ENCODE measurements at regions not wholly inside any gene's neighbourhood (a gene's known extent, or its start where the extent isn't known, plus 50 kb on each side); places are given as distances from the start of the nearest gene placed in this dataset.
"Not testable (repeated sequence)": the region's sequence is repeated elsewhere in the genome, so short reads cannot be mapped to it uniquely, and the experiment has no call there.

GRCh38 chr2:14023558-14023957 lies 609.0 kb upstream of the LRATD1 start:
- no peak overlapping the region for H3K4me3 ChIP-seq
- no peaks in the 10 kb centered on the region for H3K4me1 ChIP-seq (replicated peaks in 1 of 2)
- H3K27ac ChIP-seq = no peak overlapping the region
- no peak for ATAC-seq (replicated peaks in 6 of 8)
- WGBS, 10 experiments = 17 to 100% (median 75%) methylated on average over 1 to 6 of the region's 6 CpGs; no CpG with 5 or more reads in 1 of the 10 experiments
- in situ Hi-C loops (cut with MboI; ENCODE audit: low pct_unique_long_range_greater_than_20kb in 2 of 9, low sequenced_read_pairs in 9 of 9, unreplicated experiment in 9 of 9) = no loop called here

- no peak for ATAC-seq (replicated peaks in 6 of 8)
- in situ Hi-C loops (cut with MboI; ENCODE audit: low pct_unique_long_range_greater_than_20kb in 2 of 9, low sequenced_read_pairs in 9 of 9, unreplicated experiment in 9 of 9) = no loop called here
- Histone ChIP-seq H3K27ac (no peak overlapping the region), H3K4me1 (replicated peaks in 1 of 2) (peaks cover 0 to 2% of the 10 kb centered on the region in 2 donors), H3K4me3 (no peak overlapping the region)
- 0 to 80% (median 34%) methylated on average over 1 to 2 of the region's 2 CpGs; no CpG with 5 or more reads in 2 of the 10 experiments for WGBS, 10 experiments
Observed at GRCh38 chr2:14039134-14039533, 593.4 kb upstream of the LRATD1 start.

- Histone ChIP-seq H3K4me1 (replicated peaks in 1 of 2) (no peaks in the 10 kb centered on the region), H3K27ac (no peak overlapping the region), H3K4me3 (no peak overlapping the region)
- in situ Hi-C loops (cut with MboI; ENCODE audit: low pct_unique_long_range_greater_than_20kb in 2 of 9, low sequenced_read_pairs in 9 of 9, unreplicated experiment in 9 of 9) = no loop called here
- ATAC-seq (replicated peaks in 6 of 8) = no peak
- whole genome bisulfite sequencing, 10 experiments = 0 to 94% (median 89%) methylated on average over 2 of the region's 2 CpGs
Observed at GRCh38 chr2:14047491-14047890, 585.0 kb upstream of the LRATD1 start.

DNA sequence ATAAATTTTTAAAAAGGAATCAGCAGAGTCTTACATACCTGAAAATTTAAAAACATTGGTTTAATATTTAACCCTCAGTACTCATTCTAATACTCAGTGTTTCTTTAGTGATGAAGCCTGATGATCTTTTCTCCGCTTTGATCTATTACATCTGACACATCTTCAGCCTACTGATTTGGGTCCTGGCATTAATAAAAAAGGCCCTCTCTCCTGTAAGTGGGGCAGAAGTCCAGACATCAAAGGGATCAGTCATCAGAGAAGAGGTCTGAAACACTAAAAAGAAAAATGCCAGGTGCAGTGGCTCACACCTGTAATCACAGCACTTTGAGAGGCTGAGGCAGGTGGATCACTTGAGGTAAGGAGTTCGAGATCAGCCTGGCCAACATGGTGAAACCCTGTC lies 581.1 kb upstream of the LRATD1 start:
- no peaks in the 10 kb centered on the region for H3K4me1 ChIP-seq (replicated peaks in 1 of 2)
- H3K4me3 ChIP-seq = no peak overlapping the region
- in situ Hi-C loops (cut with MboI; ENCODE audit: low pct_unique_long_range_greater_than_20kb in 2 of 9, low sequenced_read_pairs in 9 of 9, unreplicated experiment in 9 of 9) = no loop called here
- H3K27ac ChIP-seq = no peak overlapping the region
- WGBS, 10 experiments = 0 to 100% (median 70%) methylated on average over 1 to 2 of the region's 2 CpGs; no CpG with 5 or more reads in 1 of the 10 experiments
- no peak for ATAC-seq (replicated peaks in 6 of 8)

GRCh38 chr2:14053105-14053504 lies 579.4 kb upstream of the LRATD1 start:
- no peak overlapping the region for H3K27ac ChIP-seq
- ATAC-seq (replicated peaks in 6 of 8) = no peak
- 41 to 100% (median 55%) methylated on average over 2 to 4 of the region's 4 CpGs; no CpG with 5 or more reads in 3 of the 10 experiments for WGBS, 10 experiments
- in situ Hi-C loops (cut with MboI; ENCODE audit: low pct_unique_long_range_greater_than_20kb in 2 of 9, low sequenced_read_pairs in 9 of 9, unreplicated experiment in 9 of 9) = no loop called here
- H3K4me1 ChIP-seq (replicated peaks in 1 of 2) = no peaks in the 10 kb centered on the region
- H3K4me3 ChIP-seq = no peak overlapping the region

GRCh38 chr2:14064346-14064745 lies 568.2 kb upstream of the LRATD1 start:
- Histone ChIP-seq H3K4me3 (no peak overlapping the region), H3K4me1 (replicated peaks in 1 of 2) (no peaks in the 10 kb centered on the region), H3K27ac (no peak overlapping the region)
- in situ Hi-C loops (cut with MboI; ENCODE audit: low pct_unique_long_range_greater_than_20kb in 2 of 9, low sequenced_read_pairs in 9 of 9, unreplicated experiment in 9 of 9) = no loop called here
- ATAC-seq (replicated peaks in 6 of 8) = no peak
- WGBS, 10 experiments = 0 to 94% (median 45%) methylated on average over 2 of the region's 2 CpGs; no CpG with 5 or more reads in 4 of the 10 experiments

DNA sequence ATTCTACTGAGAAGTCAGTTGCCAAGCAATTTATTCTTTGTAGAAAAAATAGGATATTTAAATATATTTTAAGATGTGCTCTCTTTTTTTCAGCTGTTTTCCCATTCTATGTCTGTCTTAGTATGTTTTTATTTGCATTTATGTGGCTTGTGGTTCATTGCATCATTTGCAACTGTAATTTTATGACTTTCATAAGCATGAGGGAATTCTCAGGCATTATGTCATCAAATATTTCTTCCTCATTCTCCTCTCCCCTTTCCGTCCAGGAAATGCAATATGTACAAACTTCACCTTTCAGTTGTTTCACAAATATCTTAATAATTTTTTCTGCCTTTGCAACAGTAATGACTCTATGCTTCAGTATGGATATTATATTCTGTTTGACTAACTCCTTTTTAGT lies 560.2 kb upstream of the LRATD1 start:
- Histone ChIP-seq H3K27ac (no peak overlapping the region), H3K4me3 (no peak overlapping the region), H3K4me1 (replicated peaks in 1 of 2) (no peaks in the 10 kb centered on the region)
- peak in 1 of 8 experiments; percentile 37 for ATAC-seq (replicated peaks in 6 of 8)
- in situ Hi-C loops (cut with MboI; ENCODE audit: low pct_unique_long_range_greater_than_20kb in 2 of 9, low sequenced_read_pairs in 9 of 9, unreplicated experiment in 9 of 9) = no loop called here
- WGBS, 10 experiments = 0 to 92% (median 27%) methylated on average over 1 of the region's 1 CpG; no CpG with 5 or more reads in 4 of the 10 experiments

- H3K27ac ChIP-seq = no peak overlapping the region
- no peaks in the 10 kb centered on the region for H3K4me1 ChIP-seq (replicated peaks in 1 of 2)
- 0 to 80% (median 9%) methylated on average over 1 of the region's 1 CpG; no CpG with 5 or more reads in 3 of the 10 experiments for WGBS, 10 experiments
- H3K4me3 ChIP-seq = no peak overlapping the region
- no peak for ATAC-seq (replicated peaks in 6 of 8)
- in situ Hi-C loops (cut with MboI; ENCODE audit: low pct_unique_long_range_greater_than_20kb in 2 of 9, low sequenced_read_pairs in 9 of 9, unreplicated experiment in 9 of 9) = no loop called here
Observed at GRCh38 chr2:14074691-14075090, 557.8 kb upstream of the LRATD1 start.

DNA sequence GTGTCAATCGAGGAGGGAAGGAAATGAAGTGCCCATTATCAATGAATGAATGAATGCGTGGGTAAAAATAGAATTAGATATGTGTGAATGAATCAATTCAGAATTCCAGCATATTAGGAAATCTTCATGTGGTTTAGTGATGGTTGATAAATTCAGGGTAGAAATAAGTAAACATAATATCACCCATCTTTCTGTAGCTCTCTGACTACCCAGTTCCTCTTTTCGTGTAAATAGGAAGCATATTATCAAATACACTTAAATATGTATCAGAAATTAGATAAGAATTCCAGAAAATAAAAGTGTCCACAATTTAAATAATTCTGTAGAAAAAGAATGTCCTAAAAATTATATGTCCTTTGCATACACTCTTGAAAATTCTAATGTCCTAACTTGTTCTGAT lies 552.9 kb upstream of the LRATD1 start:
- in situ Hi-C loops (cut with MboI; ENCODE audit: low pct_unique_long_range_greater_than_20kb in 2 of 9, low sequenced_read_pairs in 9 of 9, unreplicated experiment in 9 of 9) = no loop called here
- no peak for ATAC-seq (replicated peaks in 6 of 8)
- 0 to 100% (median 62%) methylated on average over 1 to 3 of the region's 3 CpGs for WGBS, 10 experiments
- H3K4me1 ChIP-seq (replicated peaks in 1 of 2) = no peaks in the 10 kb centered on the region
- no peak overlapping the region for H3K4me3 ChIP-seq
- no peak overlapping the region for H3K27ac ChIP-seq

GRCh38 chr2:14081521-14081920 lies 551.0 kb upstream of the LRATD1 start:
- no peak overlapping the region for H3K27ac ChIP-seq
- WGBS, 10 experiments = 0 to 100% (median 100%) methylated on average over 1 of the region's 1 CpG; no CpG with 5 or more reads in 7 of the 10 experiments
- H3K4me1 ChIP-seq (replicated peaks in 1 of 2) = no peaks in the 10 kb centered on the region
- in situ Hi-C loops (cut with MboI; ENCODE audit: low pct_unique_long_range_greater_than_20kb in 2 of 9, low sequenced_read_pairs in 9 of 9, unreplicated experiment in 9 of 9) = no loop called here
- ATAC-seq (replicated peaks in 6 of 8) = no peak
- no peak overlapping the region for H3K4me3 ChIP-seq

GRCh38 chr2:14082640-14083039 lies 549.9 kb upstream of the LRATD1 start:
- in situ Hi-C loops (cut with MboI; ENCODE audit: low pct_unique_long_range_greater_than_20kb in 2 of 9, low sequenced_read_pairs in 9 of 9, unreplicated experiment in 9 of 9) = no loop called here
- 13 to 100% (median 87%) methylated on average over 2 to 5 of the region's 5 CpGs; no CpG with 5 or more reads in 4 of the 10 experiments for WGBS, 10 experiments
- no peak for ATAC-seq (replicated peaks in 6 of 8)
- Histone ChIP-seq H3K27ac (no peak overlapping the region), H3K4me1 (replicated peaks in 1 of 2) (no peaks in the 10 kb centered on the region), H3K4me3 (no peak overlapping the region)

DNA sequence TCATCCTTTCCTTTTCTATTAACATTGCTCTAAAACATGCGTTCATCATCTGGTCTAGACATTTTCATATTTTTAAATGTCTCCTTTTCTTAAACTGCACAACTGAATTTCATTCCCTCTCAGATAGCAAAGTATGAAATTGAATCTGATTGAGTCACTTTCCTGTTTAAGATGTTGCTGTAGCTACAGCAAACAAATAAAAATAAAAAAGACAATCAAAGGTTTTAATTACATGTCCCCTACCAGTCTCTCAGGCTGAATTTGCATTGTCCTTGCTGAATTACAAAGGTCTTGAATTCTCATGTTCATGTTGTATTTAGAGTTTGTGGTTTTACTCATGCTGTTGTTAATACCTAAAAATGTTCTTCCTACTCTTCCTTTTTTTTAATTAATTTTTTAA lies 537.9 kb upstream of the LRATD1 start:
- in situ Hi-C loops (cut with MboI; ENCODE audit: low pct_unique_long_range_greater_than_20kb in 2 of 9, low sequenced_read_pairs in 9 of 9, unreplicated experiment in 9 of 9) = no loop called here
- 21 to 100% (median 89%) methylated on average over 1 of the region's 1 CpG; no CpG with 5 or more reads in 1 of the 10 experiments for WGBS, 10 experiments
- Histone ChIP-seq H3K4me3 (no peak overlapping the region), H3K27ac (no peak overlapping the region), H3K4me1 (replicated peaks in 1 of 2) (no peaks in the 10 kb centered on the region)
- no peak for ATAC-seq (replicated peaks in 6 of 8)

- 86 to 100% (median 87%) methylated on average over 2 to 5 of the region's 9 CpGs; no CpG with 5 or more reads in 7 of the 10 experiments for WGBS, 10 experiments
- in situ Hi-C loops (cut with MboI; ENCODE audit: low pct_unique_long_range_greater_than_20kb in 2 of 9, low sequenced_read_pairs in 9 of 9, unreplicated experiment in 9 of 9); H3K4me3 ChIP-seq; H3K4me1 ChIP-seq (replicated peaks in 1 of 2); H3K27ac ChIP-seq; ATAC-seq (replicated peaks in 6 of 8): not testable (repeated sequence)
Observed at GRCh38 chr2:14099101-14099500, 533.4 kb upstream of the LRATD1 start.

- ATAC-seq (replicated peaks in 6 of 8) = no peak
- in situ Hi-C loops (cut with MboI; ENCODE audit: low pct_unique_long_range_greater_than_20kb in 2 of 9, low sequenced_read_pairs in 9 of 9, unreplicated experiment in 9 of 9) = no loop called here
- 0 to 96% (median 56%) methylated on average over 2 of the region's 2 CpGs; no CpG with 5 or more reads in 1 of the 10 experiments for WGBS, 10 experiments
Observed at GRCh38 chr2:14114275-14114674, 518.2 kb upstream of the LRATD1 start.

More at GRCh38 chr2:14114275-14114674, 518.2 kb upstream of the LRATD1 start:
- H3K4me3 ChIP-seq = no peak overlapping the region
- no peaks in the 10 kb centered on the region for H3K4me1 ChIP-seq (replicated peaks in 1 of 2)
- no peak overlapping the region for H3K27ac ChIP-seq
